ENCODE measurements at regions not wholly inside any gene's neighbourhood (a gene's known extent, or its start where the extent isn't known, plus 50 kb on each side); places are given as distances from the start of the nearest gene placed in this dataset.

- intact Hi-C loops (cut with DNase I, micrococcal nuclease): no loop called here
- Mint-ChIP-seq H3K9me3 (no peaks in the 10 kb centered on the region), H3K36me3 (ENCODE audit: low read depth) (peaks cover 7% of the 10 kb centered on the region), H3K27me3 (no peaks in the 10 kb centered on the region), H3K27ac (peak overlapping the region; percentile 50), H3K4me1 (ENCODE audit: low read depth) (peaks cover 25% of the 10 kb centered on the region), H3K4me3 (no peak overlapping the region)
- H3K4me1 ChIP-seq (ENCODE audit: insufficient read depth, low read length): no peaks in the 10 kb centered on the region
- H3K27me3 ChIP-seq (ENCODE audit: control insufficient read depth in 1 of 2, insufficient read depth in 2 of 2, low read length in 2 of 2): no peaks in the 10 kb centered on the region
- no peaks in the 10 kb centered on the region for H3K9me3 ChIP-seq (ENCODE audit: control insufficient read depth in 1 of 2, insufficient read depth in 1 of 2, low read length in 2 of 2)
- no peak overlapping the region for H3K4me3 ChIP-seq (ENCODE audit: low read length)
- H3K36me3 ChIP-seq (ENCODE audit: insufficient read depth, low read length): peaks cover 28% of the 10 kb centered on the region
- no peak for DNase-seq
- ATAC-seq (ENCODE audit: poor library complexity): no peak
- no peak for TF ChIP-seq CTCF (IDR thresholded peaks at IDR 0.05)
- ChIA-PET POLR2A (no interaction called here), CTCF (no interaction called here)
- H3K27ac ChIP-seq (ENCODE audit: low read depth in 1 of 2, low read length in 2 of 2): no peak overlapping the region
Observed at GRCh38 chr6:34616227-34616585, 60.1 kb upstream of the SPDEF start.

DNA sequence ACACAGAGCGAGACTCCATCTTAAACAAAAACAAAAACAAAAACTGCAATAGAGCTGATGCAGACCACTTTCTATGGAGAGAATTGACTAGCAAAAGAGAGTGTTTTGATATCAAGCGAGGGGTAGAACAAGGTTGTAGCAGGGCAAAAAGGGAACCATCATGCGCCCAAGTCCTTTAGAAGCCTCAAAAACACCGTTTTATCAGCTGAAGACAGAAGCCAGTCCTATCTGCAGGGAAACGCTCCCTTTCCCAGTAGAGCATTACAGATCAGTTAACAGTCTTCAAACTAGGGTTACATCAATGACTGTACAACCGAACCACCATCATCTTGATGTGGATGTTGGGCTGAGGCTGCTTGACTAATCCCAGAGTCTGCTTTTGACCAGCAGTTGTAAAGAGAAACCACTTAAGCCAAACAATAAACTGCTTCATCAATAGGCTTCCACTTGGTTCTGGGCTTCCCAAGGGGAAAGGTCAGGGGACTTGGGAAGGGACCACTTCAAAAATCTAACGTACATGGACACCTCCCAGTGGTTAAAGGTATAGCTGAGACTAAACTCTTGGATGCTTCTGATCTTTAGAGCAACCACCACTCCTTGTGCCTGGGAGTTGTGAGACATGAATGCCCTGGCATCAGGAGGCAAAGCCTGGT, 59.6 kb upstream of the SPDEF start:
- no peak for ATAC-seq (ENCODE audit: poor library complexity)
- no peak overlapping the region for H3K27ac ChIP-seq (ENCODE audit: low read depth in 1 of 2, low read length in 2 of 2)

GRCh38 chr6:34610819-34611477, 54.8 kb upstream of the SPDEF start:
- no peak for ATAC-seq (ENCODE audit: poor library complexity)

More for the DNA sequence above, 59.6 kb upstream of the SPDEF start:
- CTCF ChIA-PET: no interaction called here
- intact Hi-C loops (cut with DNase I, micrococcal nuclease): no loop called here
- H3K4me3 ChIP-seq (ENCODE audit: low read length): no peak overlapping the region
- Mint-ChIP-seq H3K4me1 (ENCODE audit: low read depth) (peaks cover 25% of the 10 kb centered on the region), H3K27ac (peak overlapping the region; percentile 50), H3K9me3 (no peaks in the 10 kb centered on the region), H3K4me3 (no peak overlapping the region), H3K27me3 (no peaks in the 10 kb centered on the region), H3K36me3 (ENCODE audit: low read depth) (peaks cover 7% of the 10 kb centered on the region)
- POLR2A ChIA-PET: no interaction called here
- DNase-seq: no peak
- H3K9me3 ChIP-seq (ENCODE audit: control insufficient read depth in 1 of 2, insufficient read depth in 1 of 2, low read length in 2 of 2): no peaks in the 10 kb centered on the region
- no peaks in the 10 kb centered on the region for H3K27me3 ChIP-seq (ENCODE audit: control insufficient read depth in 1 of 2, insufficient read depth in 2 of 2, low read length in 2 of 2)
- no peak for TF ChIP-seq CTCF (IDR thresholded peaks at IDR 0.05)
- peaks cover 28% of the 10 kb centered on the region for H3K36me3 ChIP-seq (ENCODE audit: insufficient read depth, low read length)
- no peaks in the 10 kb centered on the region for H3K4me1 ChIP-seq (ENCODE audit: insufficient read depth, low read length)

More at GRCh38 chr6:34610819-34611477, 54.8 kb upstream of the SPDEF start:
- POLR2A ChIA-PET: no interaction called here
- no peaks in the 10 kb centered on the region for H3K9me3 ChIP-seq (ENCODE audit: control insufficient read depth in 1 of 2, insufficient read depth in 1 of 2, low read length in 2 of 2)
- no peak overlapping the region for H3K4me3 ChIP-seq (ENCODE audit: low read length)
- H3K36me3 Mint-ChIP-seq (ENCODE audit: low read depth): peaks cover 31% of the 10 kb centered on the region
- H3K4me1 ChIP-seq (ENCODE audit: insufficient read depth, low read length): peaks cover 2% of the 10 kb centered on the region
- H3K27me3 Mint-ChIP-seq: no peaks in the 10 kb centered on the region
- intact Hi-C loops (cut with DNase I, micrococcal nuclease): loop anchor here in 1 of 2 experiments (1.0 kb wide), 1 partner anchor 362 kb away; the partner anchor contains the start of gene SMIM29
- H3K4me3 Mint-ChIP-seq: no peak overlapping the region
- CTCF ChIA-PET: interaction anchor here (1.2 to 2.4 kb wide), 5 partner anchors 13 to 415 kb away, joined by 3 to 10 read pairs (median 6); partner anchors contain the start of gene SNRPC
- H3K4me1 Mint-ChIP-seq (ENCODE audit: low read depth): peaks cover 23% of the 10 kb centered on the region
- no peak for DNase-seq
- H3K9me3 Mint-ChIP-seq: no peaks in the 10 kb centered on the region
- no peaks in the 10 kb centered on the region for H3K27me3 ChIP-seq (ENCODE audit: control insufficient read depth in 1 of 2, insufficient read depth in 2 of 2, low read length in 2 of 2)
- H3K27ac ChIP-seq (ENCODE audit: low read depth in 1 of 2, low read length in 2 of 2): no peak overlapping the region
- no peak for TF ChIP-seq CTCF (IDR thresholded peaks at IDR 0.05)
- peaks cover 24% of the 10 kb centered on the region for H3K36me3 ChIP-seq (ENCODE audit: insufficient read depth, low read length)
- no peak overlapping the region for H3K27ac Mint-ChIP-seq
